Raji (cell line): ENCODE measurements at regions not wholly inside any gene's neighbourhood (a gene's known extent, or its start where the extent isn't known, plus 50 kb on each side); places are given as distances from the start of the nearest gene placed in this dataset.

Experiments used
- POLR2A ChIP-seq: IDR thresholded peaks from 2 replicates; pipeline ENCODE4 v1.6.1; 2011; ENCODE audit warnings: low read depth, low read length, control low read depth; ENCODE audit not compliant: insufficient read depth

DNA sequence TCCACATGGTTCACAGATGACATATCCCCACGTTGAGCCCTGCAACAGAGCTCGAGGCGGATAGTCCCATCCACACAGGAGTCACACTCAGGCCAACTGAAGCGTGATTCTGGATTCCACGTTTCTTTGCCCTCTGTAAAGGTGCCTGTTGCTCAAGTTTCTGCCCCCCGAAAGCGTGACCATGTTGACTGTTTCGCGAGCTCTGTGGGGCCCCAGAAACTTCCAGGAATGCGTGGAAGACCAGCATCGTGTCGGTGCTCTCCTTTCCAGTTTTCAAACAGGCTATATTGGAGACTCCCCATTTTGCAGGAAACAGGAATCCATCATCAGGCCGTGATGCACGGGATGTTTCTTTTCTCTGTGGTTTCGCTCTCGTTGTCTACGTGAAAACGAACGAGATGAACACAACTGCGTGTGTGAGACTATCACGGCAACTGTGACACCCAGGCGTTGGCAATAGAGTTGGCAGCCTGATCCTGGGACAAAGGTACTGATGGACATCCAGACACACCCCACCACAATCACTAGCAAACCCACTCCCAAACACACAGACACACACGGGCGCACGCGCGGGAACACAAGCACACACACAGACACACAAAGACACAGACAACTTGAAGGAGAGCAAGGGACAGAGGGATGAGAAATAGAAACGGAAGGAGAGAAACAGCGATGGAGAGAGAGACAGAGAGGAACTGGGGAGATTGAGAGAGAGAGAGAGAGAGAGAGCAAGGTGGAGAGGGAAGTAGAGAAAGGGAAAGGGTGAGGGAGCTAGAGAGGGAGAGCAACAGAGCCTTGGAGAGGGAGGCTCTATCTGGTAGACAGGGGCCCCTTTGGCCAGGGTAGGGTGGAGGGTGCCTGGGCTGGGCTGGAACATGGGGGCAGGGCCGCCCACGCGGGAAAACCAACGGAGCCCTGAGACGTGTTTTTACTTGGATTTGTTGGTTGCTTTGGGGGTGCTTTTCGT, 1609.3 kb downstream of the SPATA31A7 start:
- peak; percentile 19 for TF ChIP-seq POLR2A

DNA sequence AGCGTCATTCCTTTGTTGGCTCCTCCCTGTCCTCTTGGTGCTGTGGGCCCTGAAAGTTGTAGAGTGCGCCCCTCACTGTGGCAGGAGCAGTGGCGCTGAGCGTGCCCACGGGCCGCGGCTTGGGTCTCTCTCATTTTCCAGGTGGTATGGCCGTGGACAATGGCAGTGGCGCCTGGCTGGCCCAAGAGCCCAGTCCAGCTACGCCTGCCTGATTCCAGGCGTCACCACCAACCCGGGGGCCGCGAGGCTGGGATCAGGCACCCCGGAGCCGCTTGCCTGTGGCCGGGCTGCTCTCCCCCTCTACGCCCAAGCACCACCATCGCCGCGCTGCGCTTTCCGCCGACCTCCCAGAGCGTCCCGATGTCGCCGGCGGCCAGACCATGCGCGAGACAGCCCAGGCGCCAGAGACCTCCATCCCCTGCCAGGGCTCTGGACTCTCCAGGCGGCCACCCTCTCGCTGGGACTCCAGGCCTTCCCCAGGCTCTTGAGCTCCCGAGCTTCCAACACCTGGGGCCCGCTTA, 1610.1 kb downstream of the SPATA31A7 start:
- peak; percentile 44 for TF ChIP-seq POLR2A

DNA sequence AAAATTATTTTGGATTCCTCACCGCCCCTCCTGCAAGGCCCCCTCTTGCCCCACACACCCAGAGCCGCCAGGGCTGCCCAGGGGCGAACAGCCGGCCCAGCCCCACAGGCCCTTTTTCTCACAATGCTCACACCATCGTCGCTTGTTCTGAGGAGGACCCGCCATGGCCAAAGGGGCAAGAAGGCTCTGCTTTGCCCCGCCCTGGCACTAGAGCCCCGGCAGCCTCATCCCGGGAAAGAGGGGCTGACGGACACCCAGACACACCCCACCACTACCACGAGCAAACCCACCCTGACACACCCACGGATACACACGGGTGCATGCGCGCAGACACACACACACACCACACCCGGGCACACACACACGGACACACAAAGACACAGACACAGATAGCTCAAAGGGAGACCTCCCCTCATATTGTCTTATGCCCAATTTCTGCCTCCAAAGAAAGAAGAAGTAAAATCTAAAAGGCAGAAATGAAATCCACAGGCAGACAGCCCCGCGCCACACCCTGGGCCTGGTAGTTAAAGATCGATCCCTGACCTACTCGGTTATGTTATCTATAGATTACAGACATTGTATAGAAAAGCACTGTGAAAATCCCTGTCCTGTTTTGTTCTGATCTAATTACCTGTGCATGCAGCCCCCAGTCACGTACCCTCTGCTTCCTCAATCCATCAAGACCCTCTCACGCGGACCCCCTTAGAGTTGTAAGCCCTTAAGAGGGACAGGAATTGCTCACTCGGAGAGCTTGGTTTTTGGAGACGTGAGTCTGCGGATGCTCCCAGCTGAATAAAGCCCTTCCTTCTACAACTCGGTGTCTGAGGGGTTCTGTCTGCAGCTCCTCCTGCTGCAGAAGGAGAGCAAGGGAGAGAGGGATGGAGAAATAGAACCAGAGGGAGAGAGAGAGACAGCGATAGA, 1610.9 kb downstream of the SPATA31A7 start:
- TF ChIP-seq POLR2A = peak; percentile 41; the same call in 1 of the 2 replicates

GRCh38 chr9:62801372-62801811, 1611.6 kb downstream of the SPATA31A7 start:
- peak; percentile 30; the same call in 1 of the 2 replicates for TF ChIP-seq POLR2A

DNA sequence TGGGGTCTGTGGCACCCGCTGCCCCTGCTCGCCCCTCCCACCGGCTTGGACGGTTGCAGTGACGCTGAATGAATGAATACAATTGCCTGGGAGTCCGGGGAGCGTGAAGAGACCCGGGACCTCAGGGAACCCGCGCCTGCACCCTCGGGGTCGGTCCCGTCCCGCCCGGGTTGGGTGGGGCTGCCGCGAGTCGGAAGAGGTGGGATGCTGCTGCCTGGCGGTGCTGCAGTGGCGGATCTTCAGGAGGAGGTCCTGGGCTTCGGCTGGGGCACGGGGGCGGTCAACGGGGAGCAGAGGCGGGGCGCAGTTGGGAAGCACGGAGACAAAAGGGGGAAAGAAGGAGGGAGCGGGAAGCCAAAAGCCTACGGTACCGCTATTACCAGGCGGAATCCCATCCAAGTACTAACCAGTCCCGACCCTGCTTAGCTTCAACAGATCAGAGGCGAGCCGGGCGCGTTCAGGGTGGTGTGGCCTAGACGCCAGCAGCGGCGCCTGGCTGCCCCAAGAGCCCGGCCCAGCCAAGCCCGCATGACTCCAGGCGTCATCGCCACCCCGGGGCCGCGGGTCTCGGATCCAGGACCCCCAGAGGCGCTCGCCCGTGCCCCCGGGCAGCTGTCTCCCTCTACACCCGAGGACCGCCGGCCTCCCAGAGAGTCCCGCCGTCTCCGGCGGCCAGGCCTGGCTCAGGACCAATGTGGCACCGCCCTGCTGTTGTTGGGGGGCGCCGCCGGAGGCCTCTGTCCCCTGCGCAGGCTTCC, 1612.3 kb downstream of the SPATA31A7 start:
- TF ChIP-seq POLR2A = peak; percentile 76

GRCh38 chr9:62838024-62838718, 1648.3 kb downstream of the SPATA31A7 start:
- peak; percentile 74 for TF ChIP-seq POLR2A

GRCh38 chr9:62897411-62898225, 1707.8 kb downstream of the SPATA31A7 start:
- 0 out of 2 replicates have a peak, but pooled peaks have one; percentile 29 for TF ChIP-seq POLR2A
